Islet of Langerhans (tissue), 1 donor: ENCODE measurements at regions not wholly inside any gene's neighbourhood (a gene's known extent, or its start where the extent isn't known, plus 50 kb on each side); places are given as distances from the start of the nearest gene placed in this dataset.

Source experiments
- FAIRE-seq: peaks from one replicate; lab custom pipeline; 2011; peaks lifted over from hg19 to GRCh38; lab: Jason Lieb, UNC

DNA sequence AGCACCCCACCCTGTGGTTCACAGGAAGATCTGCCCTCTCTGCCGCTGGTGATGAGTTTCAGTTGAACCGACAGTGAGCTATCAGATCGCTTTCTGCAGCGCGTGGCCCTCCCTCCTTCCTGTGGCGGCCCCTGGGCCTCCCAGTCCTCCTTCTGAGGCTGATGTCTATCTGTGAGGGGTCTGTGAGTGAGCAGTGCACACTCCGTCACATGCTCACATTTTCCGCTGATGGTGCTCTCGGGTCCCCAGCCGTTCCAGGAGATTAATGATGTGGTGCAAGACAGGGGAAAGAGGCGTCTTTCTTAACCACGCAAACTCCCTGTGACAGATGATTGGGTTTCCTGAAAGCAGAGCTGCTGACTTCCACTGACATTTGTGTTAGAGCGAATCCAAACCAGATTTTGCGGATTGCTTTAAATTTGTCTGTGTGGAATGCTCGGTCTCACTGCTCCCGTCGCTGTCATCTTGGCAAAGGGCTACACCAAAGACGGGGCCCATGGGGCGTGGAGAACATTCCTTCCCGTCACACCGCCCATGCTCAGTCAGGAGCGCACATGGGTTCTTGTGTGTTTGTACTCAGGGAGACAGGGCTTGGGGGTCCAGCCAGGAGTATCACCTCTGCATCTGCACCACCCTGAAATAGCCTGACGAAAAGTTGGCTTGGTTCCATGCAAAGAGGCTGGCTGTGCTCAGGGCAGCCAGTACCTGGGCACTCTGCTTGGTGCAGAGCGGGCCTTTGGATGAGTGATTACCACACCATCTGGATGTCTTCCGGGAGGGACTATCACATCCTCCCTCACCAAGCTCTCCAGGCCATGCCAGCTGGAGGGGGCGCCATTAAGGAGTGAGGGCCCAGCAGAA is 154.7 kb upstream of the HS6ST1 start:
- FAIRE-seq, result no peak

GRCh38 chr2:128474036-128474955 is 155.6 kb upstream of the HS6ST1 start:
- FAIRE-seq, result no peak

GRCh38 chr2:128474962-128475361 is 156.3 kb upstream of the HS6ST1 start:
- no peak for FAIRE-seq

DNA sequence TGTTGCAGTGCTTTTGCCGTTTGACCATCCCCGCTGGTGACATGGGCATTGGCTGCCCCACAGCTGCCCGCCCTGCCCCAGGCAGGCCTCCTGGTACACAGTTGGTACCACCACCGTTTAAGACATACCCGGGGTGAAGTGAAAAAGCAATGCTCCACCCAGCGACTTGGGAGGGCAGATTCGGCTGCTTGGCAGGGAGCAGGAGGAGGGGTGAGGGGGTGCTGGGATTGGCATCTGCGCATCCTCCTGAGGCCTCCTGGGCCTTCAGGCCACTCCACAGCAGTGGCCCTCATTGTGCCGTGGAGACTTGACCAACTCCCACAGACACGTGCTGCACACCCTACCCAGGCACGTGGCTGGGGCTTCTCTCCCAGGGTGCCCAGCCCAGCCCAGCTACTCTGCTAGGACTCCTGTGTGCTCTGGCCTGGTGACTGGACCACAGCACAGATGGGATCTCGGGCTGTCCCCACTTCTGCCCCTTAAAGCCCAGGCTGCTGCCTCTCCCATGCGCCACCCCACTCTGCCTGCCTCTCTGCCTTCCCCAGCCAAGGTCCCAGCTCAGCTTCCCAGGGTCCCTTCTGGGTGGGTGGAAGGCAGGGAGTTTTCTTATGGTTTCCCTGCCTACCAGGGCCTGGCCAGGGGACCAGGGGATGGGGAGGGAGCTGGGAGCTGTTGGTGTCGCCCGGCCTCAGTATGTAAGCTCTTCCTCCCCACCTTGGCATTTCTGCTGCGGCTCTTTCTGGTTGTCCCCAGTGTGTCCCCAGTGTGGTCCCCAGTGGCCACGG is 157.0 kb upstream of the HS6ST1 start:
- FAIRE-seq, result no peak

DNA sequence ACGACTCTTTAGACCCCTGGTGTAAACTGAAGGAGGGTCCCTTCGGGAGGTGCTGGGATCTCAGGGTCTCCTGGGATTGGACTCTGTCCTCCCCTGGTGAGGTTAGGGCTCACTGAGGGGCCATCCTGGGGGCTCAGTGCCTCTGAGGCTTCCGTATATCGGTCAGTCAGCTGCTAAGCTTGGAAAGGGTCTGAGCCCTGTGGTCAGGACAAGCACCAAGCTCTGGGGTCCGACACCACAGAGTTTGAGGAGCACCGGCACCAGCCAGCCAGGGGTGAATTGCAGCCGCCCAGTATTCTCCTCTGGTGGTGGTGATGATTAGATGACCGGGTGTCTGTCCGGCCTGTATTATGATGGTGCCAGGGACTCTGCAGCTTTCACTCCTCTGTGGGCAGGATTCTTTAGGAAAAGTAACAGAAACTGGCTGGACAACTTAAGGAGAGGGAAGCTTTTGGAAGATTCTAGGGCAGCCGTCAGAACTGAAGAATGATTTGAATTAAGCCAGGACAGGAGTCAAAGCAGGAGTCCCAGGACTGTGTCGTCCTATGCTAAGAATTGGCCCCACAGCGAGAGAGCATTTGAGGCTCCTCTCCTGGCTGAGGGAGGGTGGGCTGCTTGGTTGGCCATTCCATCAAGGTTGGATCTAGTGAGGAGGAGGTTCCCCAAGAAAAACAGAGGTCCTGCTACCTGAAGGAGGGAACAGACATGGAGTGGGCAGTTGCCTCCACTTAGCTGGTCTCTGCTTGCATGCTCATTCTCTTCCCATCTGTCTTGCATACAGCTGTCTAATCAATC is 158.6 kb upstream of the HS6ST1 start:
- no peak for FAIRE-seq

DNA sequence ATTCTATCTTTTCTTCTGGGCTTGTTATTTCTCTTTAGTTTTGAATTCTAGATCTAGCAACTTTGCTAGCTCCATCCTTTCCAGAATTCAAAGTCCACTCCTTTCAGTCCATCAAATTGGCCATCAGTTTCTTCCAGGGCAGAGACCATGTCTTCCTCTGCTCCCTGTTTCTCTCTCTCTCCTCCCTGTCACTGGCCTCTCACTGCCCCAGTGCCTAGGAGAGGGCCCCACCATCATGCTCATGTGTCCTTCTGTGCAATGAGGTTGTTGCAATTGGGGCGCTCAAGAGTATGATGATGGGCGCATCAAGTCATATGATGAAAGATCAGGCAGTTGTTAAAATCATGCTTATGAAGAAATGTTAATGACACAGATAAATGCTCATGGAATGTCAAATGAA is 159.2 kb upstream of the HS6ST1 start:
- no peak for FAIRE-seq

- no peak for FAIRE-seq
These were observed 167.3 kb upstream of the HS6ST1 start for GRCh38 chr2:128485761-128486639.

GRCh38 chr2:128486640-128487375 is 168.1 kb upstream of the HS6ST1 start:
- FAIRE-seq, result no peak

DNA sequence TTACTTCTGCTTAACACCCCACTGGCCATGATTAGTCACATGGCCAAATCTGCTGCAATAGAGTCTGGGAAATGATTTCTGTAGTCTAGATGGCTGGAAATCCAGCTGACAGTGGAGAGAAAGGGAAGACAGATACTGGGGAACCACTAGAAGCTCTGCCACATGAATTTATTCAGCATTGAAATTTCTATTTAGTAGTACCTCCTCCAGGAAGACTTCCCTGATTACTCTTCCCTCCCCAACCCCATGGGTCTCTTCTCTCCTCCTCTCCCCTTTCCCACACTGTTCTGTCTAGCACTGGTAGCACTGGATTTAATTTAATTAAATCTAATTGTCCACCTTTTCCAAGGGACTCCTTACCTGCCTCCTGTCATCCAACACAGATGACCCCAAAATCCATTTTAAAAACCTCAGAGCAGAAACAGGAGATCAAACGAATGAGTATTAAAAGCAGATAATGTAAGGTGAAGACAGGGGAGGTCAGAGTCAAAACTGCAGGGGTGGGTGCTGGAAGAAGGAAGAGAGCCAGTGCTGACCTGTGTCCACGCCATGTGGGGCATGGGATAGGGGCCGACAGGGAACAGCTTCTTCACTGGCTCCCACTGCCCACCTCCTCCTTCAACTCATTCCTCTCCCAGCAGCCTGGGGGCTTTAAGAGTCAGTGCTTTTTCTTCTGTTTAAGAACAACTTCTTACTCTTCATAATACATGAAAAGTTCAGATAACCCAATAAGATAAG is 169.2 kb upstream of the HS6ST1 start:
- FAIRE-seq, result no peak

DNA sequence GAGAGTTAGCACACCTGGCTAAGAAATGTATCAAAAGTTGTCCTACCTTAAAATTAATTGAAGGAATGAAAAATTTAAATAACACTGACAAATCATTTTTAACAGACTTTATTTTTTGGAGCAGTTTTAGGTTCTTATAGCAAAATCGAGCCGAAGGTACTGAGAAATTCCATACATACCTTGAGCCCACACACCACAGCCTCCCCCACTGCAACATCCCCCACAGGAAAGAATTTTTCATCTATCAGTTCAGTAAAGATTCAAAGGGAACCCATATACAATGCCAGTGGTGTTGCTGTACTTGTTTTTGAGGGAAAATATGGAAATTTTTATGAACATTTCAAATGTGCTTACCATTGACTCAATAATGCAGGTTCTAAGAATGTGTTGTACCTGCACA is 169.8 kb upstream of the HS6ST1 start:
- no peak for FAIRE-seq

GRCh38 chr2:128489526-128490273 is 171.0 kb upstream of the HS6ST1 start:
- FAIRE-seq, result no peak

- no peak for FAIRE-seq
These were observed 171.7 kb upstream of the HS6ST1 start for GRCh38 chr2:128490321-128490720.

GRCh38 chr2:128490881-128491691 is 172.4 kb upstream of the HS6ST1 start:
- no peak for FAIRE-seq

DNA sequence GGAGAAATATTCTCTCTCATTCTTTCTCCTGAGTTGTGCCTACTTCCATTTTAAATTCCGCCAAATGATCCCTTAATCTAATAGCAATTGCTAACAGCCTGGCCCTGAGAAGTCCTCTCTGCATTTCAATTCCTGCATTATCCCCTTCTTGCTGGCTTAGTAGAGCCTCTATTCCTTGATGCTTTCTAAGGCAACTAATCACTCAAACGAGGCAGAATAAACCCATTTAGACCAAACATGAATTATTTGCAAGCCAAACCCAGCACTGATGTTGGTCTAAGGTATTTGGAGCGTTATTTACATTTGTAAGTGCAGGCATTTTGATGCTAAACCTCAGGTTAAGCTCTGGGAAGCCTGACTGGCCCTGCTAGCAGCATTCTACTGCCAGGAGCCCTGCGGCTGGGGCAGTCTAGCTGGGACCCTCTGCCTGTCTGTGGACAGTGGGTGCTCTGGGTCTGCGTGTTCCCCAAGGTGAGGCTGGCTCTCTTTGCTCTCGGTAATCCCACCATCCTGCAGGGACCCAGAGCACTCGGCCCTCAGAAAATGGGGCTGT is 173.1 kb upstream of the HS6ST1 start:
- no peak for FAIRE-seq

DNA sequence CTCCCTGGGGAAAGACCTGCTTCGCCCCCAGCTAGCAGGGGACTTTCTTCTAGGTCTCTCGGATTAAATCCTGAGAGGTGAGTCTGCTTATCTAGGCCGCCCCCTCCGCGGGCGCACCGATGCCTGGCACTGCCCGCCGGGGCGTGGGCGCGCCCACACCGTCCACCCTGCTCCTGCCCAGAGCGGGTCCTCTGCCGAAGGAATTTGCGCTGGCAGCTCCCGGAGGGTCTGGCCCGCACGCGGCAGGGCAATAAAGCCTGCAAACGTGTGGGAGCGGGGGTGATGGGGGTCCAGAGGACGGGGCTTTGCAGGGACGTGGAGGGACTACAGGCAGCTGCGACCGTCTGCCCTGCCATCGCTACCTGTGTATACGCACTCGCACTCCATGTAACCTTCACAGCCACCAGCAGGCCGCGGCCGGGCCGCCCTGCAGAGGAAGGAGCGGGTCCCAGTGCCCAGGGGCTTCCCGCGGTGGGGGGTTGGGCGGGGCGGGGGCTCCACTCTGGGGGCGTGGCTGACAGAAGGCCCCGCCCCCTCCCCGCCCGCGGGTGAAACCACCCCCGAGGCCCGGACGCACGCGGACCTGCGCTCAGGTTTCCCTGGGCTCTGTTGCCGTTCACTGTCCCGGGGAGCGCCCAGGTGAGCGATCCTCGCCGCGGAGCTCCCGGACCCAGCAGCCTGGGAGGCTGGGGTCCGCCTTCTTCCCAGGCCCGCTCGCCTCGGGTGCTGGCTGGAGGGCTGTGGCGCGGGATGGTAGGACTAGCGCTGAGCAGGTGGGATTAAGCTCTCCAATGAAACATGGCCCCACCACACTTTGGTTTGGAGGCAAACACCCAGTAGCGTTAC is 174.5 kb upstream of the HS6ST1 start:
- FAIRE-seq, result no peak

DNA sequence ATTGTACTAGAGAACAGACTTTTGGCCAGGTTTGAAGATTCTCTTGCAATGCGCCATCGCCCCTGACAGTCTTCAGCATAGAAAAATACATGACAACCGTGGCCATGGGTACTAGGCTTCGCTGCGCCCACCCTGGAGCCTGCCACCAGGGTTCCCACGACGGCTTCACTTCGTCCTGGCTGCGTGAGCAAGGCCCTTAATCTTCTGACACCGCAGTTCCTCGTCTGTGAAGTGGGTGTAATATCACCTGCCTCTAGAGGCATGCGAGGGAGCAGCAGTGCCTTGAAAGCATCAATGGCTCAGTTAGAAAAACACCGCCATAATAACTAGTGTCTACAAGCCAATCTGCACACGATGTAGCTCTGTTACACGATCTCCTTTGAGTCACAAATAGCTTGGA is 175.2 kb upstream of the HS6ST1 start:
- FAIRE-seq, result no peak
